Effector memory CD4-positive, alpha-beta T cell (primary cell): ENCODE measurements at regions not wholly inside any gene's neighbourhood (a gene's known extent, or its start where the extent isn't known, plus 50 kb on each side); places are given as distances from the start of the nearest gene placed in this dataset.

Experiments used
- DNase-seq, 3 donors: peaks; one replicate each; pipeline ENCODE4 v3.0.0-alpha.2; 2020
- H3K27ac ChIP-seq: 2 replicates; pipeline ENCODE4 v1.7.0; 2013; ENCODE audit warnings: mild to moderate bottlenecking, low read length, moderate library complexity; ENCODE audit not compliant: insufficient read depth, poor library complexity, severe bottlenecking
- H3K27me3 ChIP-seq: replicated peaks from 2 replicates; pipeline ENCODE4 v1.7.0; 2013; ENCODE audit warnings: mild to moderate bottlenecking, low read length; ENCODE audit not compliant: insufficient read depth, control insufficient read depth, poor library complexity, severe bottlenecking
- H3K36me3 ChIP-seq: 2 replicates; pipeline ENCODE4 v1.7.0; 2013; ENCODE audit warnings: mild to moderate bottlenecking, low read length, moderate library complexity; ENCODE audit not compliant: control insufficient read depth, insufficient read depth
- H3K4me1 ChIP-seq: 2 replicates; pipeline ENCODE4 v1.7.0; 2013; ENCODE audit warnings: low read length, mild to moderate bottlenecking; ENCODE audit not compliant: control insufficient read depth, insufficient read depth, poor library complexity, severe bottlenecking
- H3K4me3 ChIP-seq: 2 replicates; pipeline ENCODE4 v1.7.0; 2013; ENCODE audit warnings: low read length, low read depth, mild to moderate bottlenecking; ENCODE audit not compliant: insufficient read depth, poor library complexity, severe bottlenecking
- H3K9me3 ChIP-seq: 2 replicates; pipeline ENCODE4 v1.7.0; 2013; ENCODE audit warnings: mild to moderate bottlenecking, low read length, moderate library complexity; ENCODE audit not compliant: control insufficient read depth

- no peak for DNase-seq
- Histone ChIP-seq H3K4me3 (no peak overlapping the region), H3K27me3 (peaks cover 7% of the 10 kb centered on the region)
These were observed 61.6 kb downstream of the LSM5 start for GRCh38 chr7:32428546-32428945.

GRCh38 chr7:32427769-32428291, 62.4 kb downstream of the LSM5 start:
- no peak overlapping the region for H3K4me3 ChIP-seq
- H3K4me1 ChIP-seq = no peaks in the 10 kb centered on the region
- peak in 2 of 3 donors; percentile 3 to 4 for DNase-seq
- no peaks in the 10 kb centered on the region for H3K9me3 ChIP-seq
- H3K36me3 ChIP-seq = no peaks in the 10 kb centered on the region
- peaks cover 7% of the 10 kb centered on the region for H3K27me3 ChIP-seq
- H3K27ac ChIP-seq = no peak overlapping the region

More at GRCh38 chr7:32428546-32428945, 61.6 kb downstream of the LSM5 start:
- H3K27ac ChIP-seq = no peak overlapping the region
- H3K36me3 ChIP-seq = no peaks in the 10 kb centered on the region
- H3K9me3 ChIP-seq = no peaks in the 10 kb centered on the region
- no peaks in the 10 kb centered on the region for H3K4me1 ChIP-seq

GRCh38 chr7:32416846-32417245, 73.3 kb downstream of the LSM5 start:
- Histone ChIP-seq H3K36me3 (no peaks in the 10 kb centered on the region), H3K27ac (no peak overlapping the region)
- no peak for DNase-seq

GRCh38 chr7:32415936-32416335, 74.2 kb downstream of the LSM5 start:
- H3K9me3 ChIP-seq = no peaks in the 10 kb centered on the region
- H3K4me1 ChIP-seq = no peaks in the 10 kb centered on the region
- H3K27ac ChIP-seq = no peak overlapping the region
- no peaks in the 10 kb centered on the region for H3K36me3 ChIP-seq
- no peaks in the 10 kb centered on the region for H3K27me3 ChIP-seq
- no peak overlapping the region for H3K4me3 ChIP-seq
- DNase-seq = no peak

More at GRCh38 chr7:32416846-32417245, 73.3 kb downstream of the LSM5 start:
- Histone ChIP-seq H3K4me3 (no peak overlapping the region), H3K4me1 (no peaks in the 10 kb centered on the region), H3K27me3 (no peaks in the 10 kb centered on the region), H3K9me3 (no peaks in the 10 kb centered on the region)

GRCh38 chr7:32415519-32415918, 74.7 kb downstream of the LSM5 start:
- H3K9me3 ChIP-seq = no peaks in the 10 kb centered on the region
- H3K27me3 ChIP-seq = no peaks in the 10 kb centered on the region
- H3K4me3 ChIP-seq = no peak overlapping the region
- no peaks in the 10 kb centered on the region for H3K4me1 ChIP-seq
- H3K27ac ChIP-seq = no peak overlapping the region
- H3K36me3 ChIP-seq = no peaks in the 10 kb centered on the region
- DNase-seq = no peak

- H3K27me3 ChIP-seq = no peaks in the 10 kb centered on the region
- no peak for DNase-seq
- no peak overlapping the region for H3K4me3 ChIP-seq
- no peaks in the 10 kb centered on the region for H3K4me1 ChIP-seq
- H3K9me3 ChIP-seq = no peaks in the 10 kb centered on the region
- no peak overlapping the region for H3K27ac ChIP-seq
- H3K36me3 ChIP-seq = no peaks in the 10 kb centered on the region
These were observed 77.7 kb downstream of the LSM5 start for GRCh38 chr7:32412471-32412870.

- Histone ChIP-seq H3K4me1 (no peaks in the 10 kb centered on the region), H3K4me3 (no peak overlapping the region), H3K36me3 (no peaks in the 10 kb centered on the region), H3K27me3 (no peaks in the 10 kb centered on the region), H3K9me3 (no peaks in the 10 kb centered on the region), H3K27ac (no peak overlapping the region)
- no peak for DNase-seq
These were observed 79.6 kb downstream of the LSM5 start for GRCh38 chr7:32410545-32410944.

GRCh38 chr7:32406386-32406785, 83.8 kb downstream of the LSM5 start:
- Histone ChIP-seq H3K4me1 (no peaks in the 10 kb centered on the region), H3K27me3 (no peaks in the 10 kb centered on the region), H3K36me3 (no peaks in the 10 kb centered on the region), H3K9me3 (no peaks in the 10 kb centered on the region), H3K4me3 (no peak overlapping the region), H3K27ac (no peak overlapping the region)
- no peak for DNase-seq

GRCh38 chr7:32403463-32404229, 86.5 kb downstream of the LSM5 start:
- no peaks in the 10 kb centered on the region for H3K9me3 ChIP-seq
- no peaks in the 10 kb centered on the region for H3K27me3 ChIP-seq
- H3K27ac ChIP-seq = no peak overlapping the region
- H3K4me3 ChIP-seq = no peak overlapping the region
- no peaks in the 10 kb centered on the region for H3K4me1 ChIP-seq
- no peak for DNase-seq
- no peaks in the 10 kb centered on the region for H3K36me3 ChIP-seq

GRCh38 chr7:32400676-32401075, 89.5 kb downstream of the LSM5 start:
- no peak for DNase-seq
- no peaks in the 10 kb centered on the region for H3K27me3 ChIP-seq
- no peaks in the 10 kb centered on the region for H3K4me1 ChIP-seq
- H3K36me3 ChIP-seq = no peaks in the 10 kb centered on the region
- H3K9me3 ChIP-seq = no peaks in the 10 kb centered on the region
- H3K4me3 ChIP-seq = no peak overlapping the region
- no peak overlapping the region for H3K27ac ChIP-seq
